ACHN (cell line): ENCODE measurements at regions not wholly inside any gene's neighbourhood (a gene's known extent, or its start where the extent isn't known, plus 50 kb on each side); places are given as distances from the start of the nearest gene placed in this dataset.

Experiments used
- DNase-seq: peaks from one replicate; pipeline ENCODE4 v3.0.0-alpha.2; 2015
- in situ Hi-C: cut with HindIII; loops from 2 replicates; pipeline ENCODE4 v1.10.0; 2017; ENCODE audit warnings: low sequenced_read_pairs, low pct_ligation_motif_present, low pct_unique_long_range_greater_than_20kb

DNA sequence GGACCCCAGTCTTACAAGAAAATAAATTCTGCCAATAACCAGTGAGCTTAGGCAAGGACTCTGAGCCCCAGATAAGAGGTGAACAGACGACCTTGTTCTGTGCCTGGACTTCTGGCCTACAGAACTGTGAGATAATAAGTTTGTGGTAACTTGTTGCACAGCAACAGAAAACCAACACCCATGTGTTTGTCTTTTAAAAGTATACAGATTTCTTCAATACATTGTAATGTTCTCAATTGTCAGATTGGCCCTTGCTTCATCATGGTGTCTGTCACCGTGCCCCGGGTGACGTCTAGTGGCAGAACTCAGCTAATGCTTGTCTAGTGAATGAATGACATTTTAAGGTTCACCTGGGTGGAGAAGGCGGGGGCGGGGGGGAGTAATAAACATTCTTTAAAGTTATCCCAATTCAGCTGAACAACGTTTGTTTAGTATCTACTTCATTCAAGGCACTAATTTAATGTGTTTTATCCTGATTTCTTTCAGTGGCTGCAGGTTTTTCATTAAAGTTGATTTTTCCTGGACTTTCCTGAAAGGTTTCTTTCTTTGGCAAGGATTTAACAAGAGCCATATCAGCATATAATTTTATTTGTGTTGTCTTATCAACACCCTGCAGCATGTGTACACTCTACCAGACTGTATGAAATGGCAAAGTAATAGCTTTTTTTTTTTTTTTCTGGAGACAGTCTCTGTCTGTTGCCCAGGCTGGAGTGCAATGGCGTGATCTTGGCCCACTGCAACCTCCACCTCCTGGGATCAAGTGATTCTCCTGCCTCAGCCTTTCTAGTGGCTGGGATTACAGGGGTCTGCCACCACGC, 123.8 kb upstream of the DLX2 start:
- in situ Hi-C loops = no loop called here
- DNase-seq = no peak

DNA sequence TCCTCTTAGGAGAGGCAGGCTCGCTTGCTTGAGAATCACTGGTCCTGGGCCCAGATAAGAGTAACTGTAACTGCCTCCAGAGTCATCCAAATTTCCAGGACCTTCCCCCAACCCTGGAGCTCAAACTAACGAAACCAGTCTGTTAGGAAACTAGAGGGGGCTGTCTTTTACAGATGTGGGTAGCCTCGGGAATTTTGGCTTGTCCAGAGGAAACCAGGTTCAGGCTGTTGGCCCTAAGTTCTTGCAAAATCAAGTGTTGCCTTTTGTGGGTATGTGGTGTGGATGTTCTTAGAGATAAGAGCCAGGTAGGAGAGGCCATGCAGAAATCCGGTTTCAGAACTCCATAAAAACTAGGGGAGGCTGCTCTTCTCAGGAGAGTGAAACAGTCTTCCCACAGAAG, 125.0 kb upstream of the DLX2 start:
- no peak for DNase-seq
- in situ Hi-C loops = no loop called here

DNA sequence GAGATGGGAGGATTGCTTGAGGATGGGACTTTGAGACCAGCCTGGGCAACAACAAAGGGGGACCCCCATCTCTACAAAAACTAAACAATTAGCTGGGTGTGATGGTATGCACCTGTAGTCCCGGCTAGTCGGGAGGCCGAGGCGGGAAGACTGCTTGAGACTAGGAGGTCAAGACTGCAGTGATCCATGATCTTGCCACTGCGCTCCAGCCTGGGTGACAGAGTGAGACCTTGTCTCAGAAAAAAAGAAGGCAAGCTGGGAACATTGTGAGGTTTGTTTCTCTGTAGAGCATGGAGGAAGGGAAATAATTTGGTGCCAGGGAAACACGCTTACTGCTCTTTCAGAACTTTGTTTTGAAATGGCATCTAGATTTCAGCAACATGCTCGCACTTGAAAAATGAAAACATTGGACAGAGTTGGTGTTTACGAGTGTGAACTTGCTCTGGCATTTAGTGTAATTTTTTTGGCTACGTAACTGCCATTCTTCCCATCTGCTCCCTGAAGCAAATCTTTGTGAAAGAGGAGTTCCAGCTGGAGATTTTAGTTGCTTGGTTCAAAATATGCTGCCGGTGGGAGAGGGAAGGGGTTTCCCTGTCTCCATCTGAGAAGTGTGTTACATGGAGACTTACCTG, 125.6 kb upstream of the DLX2 start:
- DNase-seq = no peak
- in situ Hi-C loops = no loop called here

DNA sequence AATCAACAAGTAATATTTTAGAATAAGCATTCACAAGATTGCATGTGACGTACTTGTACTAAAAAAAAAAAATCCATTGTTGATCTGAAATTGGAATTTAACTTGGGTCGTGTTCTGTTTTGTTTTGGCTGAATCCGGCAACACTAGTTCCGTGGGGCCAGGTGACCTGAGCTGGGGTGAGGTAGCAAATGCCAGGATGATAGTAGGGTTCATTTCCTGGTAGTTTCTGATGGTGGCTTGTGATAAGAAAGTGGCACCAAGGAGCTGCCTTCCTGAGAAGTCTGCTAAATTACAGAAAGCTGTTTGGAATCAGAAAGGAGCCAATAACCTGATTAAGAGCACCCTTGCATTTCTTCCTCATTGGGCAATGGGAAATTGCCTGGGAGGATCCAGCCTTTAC, 126.4 kb upstream of the DLX2 start:
- in situ Hi-C loops = no loop called here
- DNase-seq = no peak

DNA sequence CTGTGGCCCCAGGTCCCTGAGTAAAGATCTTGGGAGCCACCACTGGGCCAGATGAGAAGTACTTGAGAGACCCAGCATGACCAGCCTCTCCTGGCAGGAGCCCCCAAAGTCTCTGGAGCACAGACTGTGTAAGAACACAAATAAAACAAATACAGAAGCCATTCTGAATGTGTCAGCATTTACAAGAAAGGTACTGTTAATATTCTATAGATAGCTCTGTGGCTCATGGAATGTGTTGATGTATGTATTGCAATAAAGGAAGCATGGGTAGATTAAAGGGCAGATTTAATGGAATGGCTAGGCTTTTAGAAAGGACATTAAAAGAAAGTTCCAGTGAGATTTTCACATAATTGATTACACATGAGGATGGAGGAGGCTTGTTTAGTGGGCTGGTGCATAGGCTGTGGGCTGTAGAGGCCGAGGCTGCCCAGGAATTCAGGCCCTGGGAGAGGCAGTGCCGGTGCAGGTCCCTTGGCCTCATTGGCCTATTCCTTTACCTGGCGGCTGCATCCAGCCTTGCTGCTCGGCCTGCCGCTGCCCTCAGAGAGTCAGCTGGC, 127.7 kb upstream of the DLX2 start:
- in situ Hi-C loops = no loop called here
- no peak for DNase-seq

DNA sequence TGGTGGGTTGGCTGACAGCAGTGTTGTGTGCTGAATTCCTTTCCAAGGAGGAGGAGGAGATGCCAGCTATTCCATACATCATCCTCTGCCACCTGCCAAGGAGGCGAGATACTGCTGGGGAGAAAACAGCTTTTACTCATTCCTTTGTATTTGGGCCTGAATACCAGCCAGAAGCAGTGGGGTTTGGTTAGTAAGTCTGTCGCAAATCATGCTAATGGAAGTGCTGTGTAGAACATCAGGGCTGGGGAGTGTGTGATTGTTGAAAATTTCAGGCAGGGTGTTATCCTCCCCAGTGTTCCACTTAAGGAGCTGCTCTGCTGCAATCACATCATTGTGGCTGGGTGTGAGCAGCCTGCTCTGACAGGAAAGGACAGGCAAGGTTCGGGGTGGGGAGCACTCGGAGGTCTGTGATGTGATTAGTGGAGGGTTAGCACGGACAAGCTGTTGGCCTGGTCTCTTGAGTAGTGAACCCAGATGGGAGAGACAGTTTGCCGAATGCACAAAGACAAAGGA, 128.2 kb upstream of the DLX2 start:
- DNase-seq = no peak
- in situ Hi-C loops = no loop called here

DNA sequence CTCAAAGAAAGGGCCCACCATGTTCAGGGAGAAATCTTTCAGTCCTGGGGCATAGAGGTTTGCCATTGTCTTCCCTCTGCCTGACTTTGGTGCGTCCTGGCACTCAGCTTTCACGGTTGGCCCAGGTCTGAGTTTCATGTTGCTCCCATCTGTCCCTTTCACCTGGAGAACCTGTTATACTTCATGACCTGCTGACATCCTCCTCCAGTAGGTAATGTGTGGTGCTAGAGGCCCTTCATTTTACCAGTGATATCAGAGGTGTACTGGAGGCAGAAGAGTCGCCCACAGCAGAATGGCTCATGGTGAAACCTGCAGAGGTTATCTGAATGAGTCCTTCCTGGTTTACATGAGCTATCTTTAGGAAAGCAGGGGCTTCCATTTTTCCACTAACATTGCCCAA, 128.8 kb upstream of the DLX2 start:
- no peak for DNase-seq
- in situ Hi-C loops = no loop called here

DNA sequence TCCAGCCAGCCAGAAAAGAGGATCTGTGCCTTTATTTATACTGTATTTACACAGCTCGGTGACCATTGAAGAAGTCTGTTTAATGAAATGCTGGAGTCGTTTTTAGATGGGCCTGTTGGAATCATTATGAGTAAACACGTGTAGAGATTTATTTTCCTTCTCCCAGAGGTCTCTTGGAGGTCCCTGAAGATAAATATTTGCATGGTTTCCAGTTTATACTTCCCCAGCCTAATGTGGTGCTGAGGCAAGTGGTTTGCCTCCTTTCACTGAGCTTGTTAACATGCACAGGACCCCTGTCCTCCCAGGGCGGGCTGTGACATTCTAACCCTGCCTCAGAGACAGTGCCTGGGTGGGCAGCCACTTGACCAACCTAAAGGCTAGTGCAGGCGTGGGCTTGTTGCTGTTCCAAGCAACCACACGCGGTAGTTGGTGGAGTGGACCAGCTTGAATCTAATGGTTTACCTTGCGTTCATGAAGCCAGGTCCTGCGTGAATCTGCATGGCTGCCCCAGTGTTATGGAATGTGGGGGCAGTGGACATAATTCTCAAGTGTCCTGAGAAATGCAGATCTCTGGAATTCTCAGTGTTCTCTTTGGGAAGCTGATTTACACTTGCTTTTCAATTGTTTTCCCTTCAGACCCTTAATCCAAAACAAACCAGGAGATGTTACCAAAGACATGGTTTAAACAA, 130.2 kb upstream of the DLX2 start:
- in situ Hi-C loops = no loop called here
- DNase-seq = no peak

DNA sequence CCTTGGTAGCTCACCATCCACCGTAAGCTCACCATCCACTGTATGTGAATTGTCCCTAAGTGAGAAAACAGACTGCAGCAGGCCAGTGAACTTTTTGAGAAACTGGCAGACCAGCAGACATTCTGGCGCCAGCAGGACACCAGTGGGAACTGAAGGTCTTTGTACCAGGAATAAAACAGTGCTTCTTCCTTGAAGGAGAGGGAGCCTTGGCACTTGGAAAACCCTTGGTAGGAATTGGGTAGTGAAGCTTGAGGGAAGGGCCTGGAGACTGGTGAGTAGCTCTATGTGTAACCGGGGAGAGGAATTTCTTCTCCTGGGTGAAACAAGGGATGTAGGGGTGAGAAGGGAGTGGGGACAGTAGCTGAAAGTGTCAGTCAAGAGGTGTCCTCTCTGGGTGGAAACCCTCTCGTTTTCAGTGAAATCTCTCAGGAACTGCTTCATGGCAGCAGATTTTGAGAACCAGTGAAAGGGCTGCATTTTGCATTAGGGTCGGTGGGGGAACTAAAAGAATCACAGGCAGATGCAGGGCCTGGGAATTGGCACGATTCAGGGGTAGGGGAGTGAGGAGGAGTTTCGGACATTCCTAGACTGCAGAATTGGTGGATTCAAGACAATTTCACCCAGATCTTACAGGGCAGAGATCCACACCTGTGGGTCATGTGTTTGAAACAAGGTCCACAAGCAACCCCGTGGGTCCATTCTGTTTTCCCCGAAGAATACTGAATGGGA, 131.5 kb upstream of the DLX2 start:
- no peak for DNase-seq
- in situ Hi-C loops = no loop called here

DNA sequence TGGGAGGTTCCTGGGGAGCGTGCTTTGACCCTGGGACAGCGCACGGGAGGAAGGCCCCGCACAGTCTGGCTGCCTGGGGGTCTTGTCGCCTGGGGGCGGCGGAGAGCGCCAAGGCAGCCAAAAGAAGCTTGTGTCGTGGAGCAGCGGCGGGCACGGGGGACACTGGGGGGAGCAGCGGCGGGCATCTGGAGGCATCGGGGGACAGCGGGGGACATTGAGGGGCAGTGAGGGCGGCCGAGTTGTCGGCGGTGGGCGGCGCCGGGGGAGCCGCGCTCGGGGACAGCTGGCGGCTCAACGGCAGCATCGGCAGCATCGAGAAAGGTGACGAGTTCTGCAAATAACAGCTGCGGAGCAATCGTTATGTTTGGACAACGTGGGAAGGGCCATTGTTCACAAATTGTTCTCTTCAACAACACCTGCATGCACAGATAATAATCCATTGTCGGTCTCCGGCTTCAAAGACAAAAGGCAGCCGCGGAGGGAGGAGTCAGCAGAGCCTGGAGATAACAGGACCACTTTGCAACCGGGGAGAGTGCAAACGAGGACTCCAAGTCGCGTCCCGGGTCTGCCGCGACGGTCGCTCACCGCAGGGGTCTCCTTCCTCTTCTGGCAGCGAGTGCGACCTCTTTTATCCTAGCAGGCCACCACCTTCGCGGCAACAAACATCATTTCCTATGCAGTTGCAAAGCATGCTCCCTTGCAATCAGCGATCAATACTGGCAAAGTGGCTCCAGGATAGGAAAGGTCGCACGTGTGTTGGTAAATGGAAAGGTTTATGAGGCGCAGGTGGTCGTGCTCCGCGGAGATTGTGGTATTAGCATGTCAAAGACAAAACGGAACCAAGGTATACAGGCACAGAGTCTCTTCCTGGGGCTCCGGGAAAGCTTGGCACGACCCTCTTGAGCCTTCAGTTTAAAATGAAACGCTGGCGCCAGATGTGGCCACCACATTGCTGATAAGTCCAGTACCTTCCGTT, 132.3 kb upstream of the DLX2 start:
- in situ Hi-C loops = no loop called here
- DNase-seq = no peak

DNA sequence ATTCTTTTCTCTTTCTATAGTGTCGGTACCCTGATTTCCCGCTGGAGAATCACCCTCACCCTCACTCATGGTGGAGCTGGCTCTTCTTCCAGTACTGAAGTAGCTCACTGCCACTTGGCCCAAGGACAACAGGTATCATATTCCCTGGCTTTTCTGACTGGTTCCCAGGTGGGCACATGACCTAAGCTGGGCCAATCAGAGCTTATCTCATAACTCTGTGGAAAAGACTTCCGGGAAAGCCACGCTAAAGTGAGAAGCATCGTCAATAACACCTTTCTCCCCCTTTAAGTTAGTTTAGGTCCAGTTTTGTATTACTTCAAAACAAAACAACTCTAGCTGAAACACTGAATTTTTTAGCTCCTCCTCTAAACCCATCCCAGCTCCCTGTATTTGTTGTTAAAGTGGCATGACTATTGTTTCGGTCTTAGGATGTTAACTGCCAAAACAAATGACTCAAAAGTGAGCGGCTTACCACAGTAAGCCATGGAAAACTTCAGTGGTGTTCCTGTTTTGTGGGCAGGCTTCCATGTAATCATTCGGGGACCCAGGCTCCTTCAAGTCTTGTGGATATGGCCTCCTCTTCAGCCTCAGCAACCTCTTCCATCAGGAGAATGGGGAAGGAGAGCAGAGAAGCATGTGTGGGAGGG, 137.4 kb upstream of the DLX2 start:
- in situ Hi-C loops = no loop called here
- DNase-seq = no peak

DNA sequence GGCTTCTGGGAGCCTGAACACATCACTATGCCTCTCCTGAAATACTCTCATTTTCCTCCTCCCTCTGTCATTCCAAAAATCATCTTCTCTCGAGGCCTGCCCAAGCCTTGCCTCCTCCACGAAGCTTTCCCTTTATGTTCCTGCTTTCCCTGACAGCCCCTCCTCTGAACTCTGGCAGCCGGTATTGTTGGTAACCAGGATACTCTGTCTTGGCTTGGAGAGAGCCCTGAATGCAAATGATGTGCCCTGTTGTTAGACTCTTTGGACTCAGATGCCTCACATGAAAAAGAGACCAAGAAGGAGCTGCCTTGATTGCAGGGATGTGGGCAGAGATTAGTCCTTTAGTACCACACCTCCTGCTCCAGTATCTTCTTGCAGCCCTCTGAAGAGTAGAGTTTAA, 138.5 kb upstream of the DLX2 start:
- in situ Hi-C loops = no loop called here

DNA sequence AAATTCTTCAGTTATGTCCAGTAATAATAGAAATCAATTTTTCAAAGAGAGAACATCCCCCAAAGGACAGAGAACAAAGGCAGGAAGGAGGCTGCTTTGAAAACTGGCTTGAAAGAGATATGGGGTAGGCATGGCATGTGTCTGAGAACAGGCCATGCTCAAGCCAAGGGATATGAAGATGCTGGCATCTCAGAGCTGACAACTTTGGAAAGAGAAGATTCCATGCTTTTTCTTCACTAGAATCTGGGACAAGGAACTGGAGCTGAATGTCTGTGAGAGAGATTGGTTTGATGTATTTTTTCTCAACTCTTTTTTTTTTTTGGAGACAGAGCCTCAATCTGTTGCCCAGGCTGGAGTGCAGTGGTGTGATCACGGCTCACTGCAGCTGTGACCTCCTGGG, 139.8 kb upstream of the DLX2 start:
- DNase-seq = no peak
- in situ Hi-C loops = no loop called here

More for the DNA sequence above, 138.5 kb upstream of the DLX2 start:
- no peak for DNase-seq

DNA sequence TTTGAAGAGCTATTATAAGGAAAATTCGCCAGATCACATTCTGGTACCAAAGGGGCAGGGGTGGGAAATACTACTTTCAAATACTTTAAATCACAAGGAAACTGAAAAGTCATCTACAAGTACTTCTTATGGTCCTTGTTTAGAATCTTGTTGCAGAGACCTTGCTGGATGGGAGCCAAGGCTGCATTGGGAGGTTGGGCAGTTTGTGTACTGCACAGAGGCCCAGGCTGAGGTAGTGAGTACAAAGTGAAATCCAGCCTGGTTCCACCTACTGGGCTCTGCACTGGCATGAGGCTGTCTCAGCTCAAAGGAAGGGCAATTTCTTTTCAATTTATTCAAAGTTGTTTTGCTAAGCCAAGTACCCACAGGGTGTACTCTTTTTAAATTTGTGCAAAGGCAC, 140.3 kb upstream of the DLX2 start:
- DNase-seq = no peak
- in situ Hi-C loops = no loop called here

DNA sequence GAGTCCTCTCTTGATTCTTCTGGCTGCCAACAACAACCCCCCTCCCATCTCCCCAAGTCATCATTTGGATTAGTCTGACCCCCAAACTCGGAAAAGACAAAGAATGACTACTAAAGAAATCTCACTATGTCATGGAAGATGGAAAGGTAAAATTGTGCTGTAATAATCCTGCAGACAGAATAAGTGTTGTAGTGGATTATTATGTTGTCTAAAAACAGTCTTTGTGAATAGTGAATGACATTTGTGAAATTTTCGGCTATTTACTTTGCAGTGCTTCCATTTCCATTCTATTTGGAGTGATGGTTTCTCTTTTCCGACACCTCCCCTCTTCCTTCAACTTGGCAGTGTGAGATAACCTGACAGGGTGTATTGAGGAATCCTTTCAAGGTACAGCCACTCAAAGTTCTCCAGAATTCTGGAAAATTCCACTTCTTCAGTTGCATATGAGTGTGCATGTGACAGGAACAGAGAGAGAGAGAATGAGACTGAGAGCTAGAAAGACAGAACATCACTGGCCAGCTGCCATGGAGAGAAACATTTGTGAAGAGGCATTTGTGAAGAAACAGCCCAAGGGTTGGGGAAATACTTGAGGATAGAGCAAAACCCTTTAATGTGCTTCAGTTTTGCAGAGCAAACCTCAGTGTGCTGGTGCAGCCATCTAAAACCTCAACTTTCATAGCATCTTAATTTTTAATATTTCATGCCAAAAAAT, 141.9 kb upstream of the DLX2 start:
- no peak for DNase-seq
- in situ Hi-C loops = no loop called here

DNA sequence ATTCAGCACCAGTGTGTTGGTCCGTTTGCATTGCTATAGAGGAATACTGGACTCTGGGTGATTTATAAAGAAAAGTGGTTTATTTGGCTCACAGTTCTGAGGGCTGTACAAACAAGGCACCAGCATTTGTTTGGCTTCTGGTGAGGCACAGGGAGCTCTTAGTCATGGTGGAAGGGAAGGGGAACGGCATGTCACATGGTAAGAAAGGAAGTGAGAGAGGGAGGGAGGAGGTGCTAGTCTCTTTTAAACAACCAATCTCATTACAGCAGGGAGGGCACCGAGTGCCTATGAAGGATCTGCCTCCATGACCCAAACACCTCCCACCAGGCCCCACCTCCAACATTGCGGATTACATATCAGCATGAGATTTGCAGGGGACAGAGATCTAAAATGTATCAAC, 143.9 kb upstream of the DLX2 start:
- in situ Hi-C loops = no loop called here
- no peak for DNase-seq

DNA sequence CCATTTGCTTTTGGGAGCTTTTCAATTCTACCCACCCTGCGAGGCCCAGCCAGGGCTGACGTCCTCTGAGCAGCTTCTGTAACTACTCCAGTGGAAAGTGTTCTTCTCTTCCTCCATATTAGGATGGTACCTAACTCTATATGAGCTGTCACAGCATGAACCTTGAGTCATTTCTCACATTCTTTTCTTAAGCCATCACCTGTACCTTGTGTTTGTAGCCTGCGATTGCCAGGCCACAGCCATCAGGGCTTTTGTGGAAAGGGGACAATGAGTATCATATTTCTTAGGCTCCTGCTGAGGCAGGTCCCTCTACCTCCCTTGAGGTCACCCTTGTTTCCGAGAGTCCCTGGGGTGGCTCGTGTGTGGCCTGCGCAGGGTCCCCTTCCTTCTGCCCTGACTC, 144.5 kb upstream of the DLX2 start:
- no peak for DNase-seq
- in situ Hi-C loops = no loop called here
